GM19468 (cell line): ENCODE measurements at regions not wholly inside any gene's neighbourhood (a gene's known extent, or its start where the extent isn't known, plus 50 kb on each side); places are given as distances from the start of the nearest gene placed in this dataset.
"Not testable (repeated sequence)": the region's sequence is repeated elsewhere in the genome, so short reads cannot be mapped to it uniquely, and the experiment has no call there.

Experiments used
- ATAC-seq: cut with Tn5 transposase; IDR thresholded peaks from one replicate; pipeline ENCODE4 v1.9.1; 2021; ENCODE audit warnings: mild to moderate bottlenecking, moderate library complexity, moderate number of reproducible peaks; ENCODE audit not compliant: unreplicated experiment; ENCODE audit errors: extremely low read depth

DNA sequence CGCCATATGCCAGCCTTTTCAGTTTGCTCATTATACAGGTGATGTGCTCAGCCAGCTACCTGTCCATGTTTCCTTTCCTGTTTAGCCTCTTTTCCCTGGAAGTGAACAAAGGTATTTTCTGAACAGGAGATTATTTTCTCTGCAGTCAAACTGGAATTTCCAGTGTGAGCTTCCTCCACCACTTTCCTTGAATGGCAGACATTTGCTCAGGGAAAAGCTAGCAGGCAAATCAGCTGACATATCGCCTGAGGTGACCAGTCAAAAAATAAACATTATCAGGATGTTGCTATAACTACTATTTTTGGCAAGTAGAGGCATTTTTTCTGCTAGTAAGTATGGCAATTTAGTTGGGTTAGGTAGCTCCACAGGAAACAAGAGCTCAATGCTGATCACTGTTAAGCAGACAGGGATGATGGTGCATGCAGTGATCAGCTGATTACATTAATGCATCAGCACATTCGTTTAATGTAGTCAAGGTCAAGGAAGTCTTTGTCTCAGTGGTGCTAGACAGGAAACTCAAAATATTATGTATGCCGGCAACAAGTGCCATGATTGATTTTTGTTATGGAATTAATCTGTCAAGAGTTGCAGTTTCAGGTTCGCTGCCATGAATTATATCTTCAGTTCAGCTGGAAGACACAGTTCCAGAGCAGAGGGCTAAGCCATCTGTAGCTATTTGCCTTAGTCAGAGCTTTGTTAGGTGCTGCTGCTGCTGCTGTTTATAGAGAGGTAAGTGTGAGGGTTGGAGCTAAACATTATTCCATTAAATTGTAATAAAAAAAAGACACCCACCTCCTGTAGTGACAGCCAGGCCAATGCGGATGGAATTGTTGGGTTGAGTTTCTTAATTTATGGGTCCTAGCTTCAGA lies 179.7 kb upstream of the ST6GALNAC5 start:
- ATAC-seq = no peak

DNA sequence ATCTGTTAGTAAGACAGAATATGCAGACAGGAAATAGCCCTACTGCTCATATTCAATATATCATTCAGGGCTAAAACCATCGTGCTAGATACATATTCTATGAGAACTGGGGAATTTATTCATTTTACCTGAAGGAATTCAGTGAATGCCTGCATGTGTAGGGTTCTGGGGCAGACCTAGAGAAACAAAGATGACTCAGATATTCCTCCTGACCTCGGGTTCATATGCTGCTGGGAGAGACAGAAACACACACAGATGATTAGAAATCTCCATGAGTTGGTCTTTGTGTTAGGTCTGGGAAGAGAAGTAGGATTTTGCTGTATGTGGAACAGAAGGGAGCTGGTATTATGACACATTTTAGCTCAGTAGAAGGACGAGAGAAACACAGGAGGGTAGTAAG lies 176.5 kb upstream of the ST6GALNAC5 start:
- no peak for ATAC-seq

DNA sequence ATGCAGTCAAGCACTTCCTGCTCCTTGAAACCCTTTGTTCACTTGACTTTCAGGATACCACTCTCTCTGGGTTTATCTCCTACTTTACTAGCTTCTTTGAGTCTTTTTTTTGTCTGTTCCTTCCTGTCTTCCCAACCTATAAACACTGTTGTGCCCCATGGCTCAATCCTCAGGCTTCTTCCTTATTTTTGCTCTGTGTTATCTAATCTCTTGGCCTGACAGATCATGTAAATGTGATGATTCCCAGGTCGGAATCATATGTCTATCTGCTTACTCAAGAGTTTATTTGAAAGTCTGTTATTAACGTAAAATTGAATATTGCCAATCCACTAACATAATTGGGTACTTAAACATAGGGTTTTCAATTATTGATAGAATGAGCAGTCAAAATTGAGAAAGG lies 171.7 kb upstream of the ST6GALNAC5 start:
- ATAC-seq = no peak

DNA sequence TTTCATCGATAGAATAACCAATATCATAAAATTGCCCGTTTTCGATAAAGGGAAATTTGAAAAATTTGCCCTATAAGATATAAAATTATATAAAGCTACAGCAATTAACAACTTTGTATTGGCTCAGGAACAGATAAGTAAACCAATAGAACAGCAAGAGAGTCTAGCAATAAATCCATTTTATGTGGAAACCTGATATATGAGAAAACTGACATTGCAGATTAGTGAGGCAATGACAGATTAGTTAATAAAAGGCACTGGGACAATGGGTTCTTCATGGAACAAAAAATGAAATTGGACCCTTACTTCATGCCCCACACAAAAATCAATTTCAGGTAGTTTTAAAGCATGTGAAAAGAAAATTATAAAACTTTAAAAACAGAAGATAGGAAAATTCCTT lies 169.9 kb upstream of the ST6GALNAC5 start:
- ATAC-seq = no peak

DNA sequence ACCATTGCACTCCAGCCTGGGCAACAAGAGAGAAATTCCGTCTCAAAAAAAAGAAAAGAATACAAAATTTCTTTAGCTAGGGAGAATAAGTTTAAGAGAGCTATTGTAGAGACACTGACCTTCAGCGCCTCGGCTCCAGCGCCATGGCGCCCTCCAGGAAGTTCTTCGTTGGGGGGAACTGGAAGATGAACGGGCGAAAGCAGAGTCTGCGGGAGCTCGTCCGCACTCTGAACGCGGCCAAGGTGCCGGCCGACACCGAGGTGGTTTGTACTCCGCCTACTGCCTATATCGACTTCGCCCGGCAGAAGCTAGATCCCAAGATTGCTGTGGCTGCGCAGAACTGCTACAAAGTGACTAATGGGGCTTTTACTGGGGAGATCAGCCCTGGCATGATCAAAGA lies 167.6 kb upstream of the ST6GALNAC5 start:
- not testable (repeated sequence) for ATAC-seq

DNA sequence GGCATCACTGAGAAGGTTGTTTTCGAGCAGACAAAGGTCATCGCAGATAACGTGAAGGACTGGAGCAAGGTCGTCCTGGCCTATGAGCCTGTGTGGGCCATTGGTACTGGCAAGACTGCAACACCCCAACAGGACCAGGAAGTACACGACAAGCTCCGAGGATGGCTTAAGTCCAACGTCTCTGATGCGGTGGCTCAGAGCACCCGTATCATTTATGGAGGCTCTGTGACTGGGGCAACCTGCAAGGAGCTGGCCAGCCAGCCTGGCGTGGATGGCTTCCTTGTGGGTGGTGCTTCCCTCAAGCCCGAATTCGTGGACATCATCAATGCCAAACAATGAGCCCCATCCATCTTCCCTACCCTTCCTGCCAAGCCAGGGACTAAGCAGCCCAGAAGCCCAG lies 167.1 kb upstream of the ST6GALNAC5 start:
- ATAC-seq = not testable (repeated sequence)

DNA sequence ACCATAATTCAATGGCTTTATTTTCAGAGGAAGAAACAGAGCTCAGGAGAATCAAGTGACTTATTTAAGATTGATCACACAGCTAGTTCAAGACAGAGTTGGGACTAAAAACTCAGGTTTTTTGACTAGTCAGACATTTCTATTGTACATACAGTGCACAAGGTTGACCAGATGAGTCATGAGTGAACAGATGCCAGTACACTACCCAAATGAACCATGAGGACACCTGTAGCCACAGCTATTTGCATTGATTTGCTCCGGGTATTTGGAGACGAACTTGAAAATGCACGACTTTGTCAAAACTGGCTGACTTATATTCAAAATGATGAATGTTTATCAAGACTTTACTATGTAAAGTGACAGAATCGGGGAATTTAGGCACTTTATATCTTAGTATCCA lies 161.7 kb upstream of the ST6GALNAC5 start:
- no peak for ATAC-seq

DNA sequence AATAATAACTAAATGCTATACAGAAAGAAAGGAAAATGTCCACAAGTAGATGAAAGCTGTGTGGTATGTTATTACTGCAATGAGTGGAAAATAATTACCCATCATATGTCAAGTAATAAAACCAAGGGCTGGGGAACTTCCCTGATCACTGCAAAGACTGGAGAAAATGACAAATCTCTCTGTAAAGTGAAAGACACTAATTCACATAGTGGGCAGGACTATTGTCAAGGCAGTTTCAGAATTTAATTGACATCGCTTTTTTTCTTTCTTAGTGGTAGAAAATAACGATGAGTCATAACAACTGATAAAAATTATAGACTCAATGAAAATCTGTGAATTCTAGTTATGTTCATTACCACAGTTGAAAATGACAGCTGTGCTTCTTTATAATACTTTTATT lies 153.7 kb upstream of the ST6GALNAC5 start:
- ATAC-seq = peak; percentile 8

DNA sequence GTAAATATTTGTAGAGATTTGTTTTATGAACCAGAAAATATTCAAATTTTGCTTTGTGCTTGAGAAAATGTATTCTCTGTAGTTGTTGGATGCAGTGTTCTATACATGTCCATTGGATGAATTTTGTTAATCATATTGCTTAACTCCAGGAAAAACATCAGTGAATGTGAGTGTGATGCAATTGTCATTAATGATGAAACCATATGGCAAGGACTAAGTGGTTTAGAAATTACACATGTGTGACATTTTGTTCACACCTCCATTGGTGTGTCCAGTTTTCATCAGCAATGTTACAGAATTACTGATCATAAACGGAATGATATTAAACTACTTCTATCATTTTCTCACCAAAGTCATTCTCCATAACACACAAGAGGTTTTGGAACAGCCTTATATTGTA lies 151.8 kb upstream of the ST6GALNAC5 start:
- no peak for ATAC-seq

DNA sequence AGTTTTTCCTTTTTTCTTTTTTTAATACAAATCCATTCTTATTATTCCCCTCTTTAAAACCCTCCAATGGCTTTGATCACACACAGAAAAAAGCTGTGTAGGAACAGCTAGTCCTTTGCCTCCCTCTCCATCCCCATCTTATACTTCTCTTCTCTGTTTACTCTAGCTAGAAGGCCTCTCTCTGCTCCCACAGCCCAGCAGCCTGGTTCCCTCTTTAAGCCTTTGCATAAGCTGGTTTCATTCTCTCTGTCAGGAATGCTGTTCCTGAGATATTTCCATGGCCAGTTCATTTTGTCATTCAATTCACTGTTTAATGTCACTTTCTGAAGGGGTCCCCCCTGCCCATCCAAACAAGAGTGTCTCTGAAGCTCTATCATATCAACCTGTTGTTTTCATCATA lies 143.3 kb upstream of the ST6GALNAC5 start:
- no peak for ATAC-seq

DNA sequence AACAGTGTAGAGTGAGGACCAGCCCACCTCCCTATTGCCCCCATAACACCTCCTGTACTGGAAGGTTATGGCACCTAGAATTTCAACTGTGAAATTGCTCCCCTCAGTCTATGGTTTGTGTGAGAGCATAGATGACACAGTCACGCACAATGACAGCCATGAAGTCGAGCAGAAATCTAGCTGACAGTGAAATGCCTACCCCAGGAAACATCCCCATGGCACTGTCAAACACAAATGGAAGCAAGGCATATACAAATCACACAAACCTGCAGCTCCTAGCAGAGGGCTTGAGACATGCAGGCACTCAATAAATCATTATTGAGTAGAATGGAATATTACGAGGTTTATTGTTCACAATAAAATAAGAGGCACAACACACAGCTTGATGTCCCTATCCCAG lies 142.5 kb upstream of the ST6GALNAC5 start:
- ATAC-seq = no peak

DNA sequence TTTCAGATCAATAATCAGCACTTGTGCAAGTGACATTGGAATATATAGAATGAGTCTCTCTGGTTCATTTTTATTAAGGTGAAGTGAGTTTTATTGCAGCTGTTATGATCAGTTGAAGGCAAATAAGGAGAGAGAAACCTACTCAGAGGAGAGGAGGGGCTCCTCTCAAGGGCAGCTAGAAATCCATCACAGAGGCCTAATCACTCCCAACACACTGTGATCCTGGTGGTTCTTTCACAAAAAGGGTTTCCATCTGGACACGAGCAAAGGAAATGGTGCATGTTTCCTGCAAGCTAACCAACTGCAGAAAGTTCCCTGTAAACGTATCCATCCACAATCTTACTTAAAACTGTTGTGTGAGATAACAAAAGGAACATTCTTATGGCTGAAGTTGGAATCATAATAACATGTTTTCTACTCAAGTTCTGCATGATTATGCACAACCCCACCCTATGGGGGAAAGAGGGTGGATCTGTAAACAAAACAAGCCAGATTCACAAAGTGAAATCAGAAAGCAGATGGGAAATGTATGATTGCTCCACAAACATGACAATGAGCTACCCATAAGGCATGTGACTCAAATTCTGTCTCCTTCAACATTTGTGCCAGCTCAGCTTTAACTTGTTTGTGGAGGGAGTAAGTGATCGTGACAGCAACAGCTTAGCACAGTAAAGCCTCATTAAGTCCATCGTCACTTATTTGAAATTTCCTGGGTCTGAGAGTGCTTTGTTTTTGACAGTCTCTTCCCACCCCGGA lies 141.2 kb upstream of the ST6GALNAC5 start:
- ATAC-seq = no peak

DNA sequence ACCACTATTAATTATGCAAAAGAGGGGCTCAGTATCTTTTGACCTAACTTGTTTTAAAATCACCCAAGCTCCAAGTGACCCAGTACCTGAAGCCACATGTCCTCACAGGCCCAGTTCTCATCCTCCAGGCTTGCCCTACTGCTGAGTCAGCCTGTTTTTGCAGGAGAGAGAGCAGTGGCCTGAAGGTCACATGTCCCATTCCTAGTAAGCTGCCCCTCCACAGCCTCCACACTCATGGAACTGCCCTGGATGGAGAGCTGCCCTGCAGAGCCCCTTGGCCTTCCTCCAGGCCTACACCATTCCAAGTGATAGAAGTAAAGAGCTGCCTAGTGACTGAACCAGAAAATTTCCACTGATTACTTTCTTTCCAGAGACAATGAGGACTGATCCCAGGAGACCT lies 139.8 kb upstream of the ST6GALNAC5 start:
- no peak for ATAC-seq

DNA sequence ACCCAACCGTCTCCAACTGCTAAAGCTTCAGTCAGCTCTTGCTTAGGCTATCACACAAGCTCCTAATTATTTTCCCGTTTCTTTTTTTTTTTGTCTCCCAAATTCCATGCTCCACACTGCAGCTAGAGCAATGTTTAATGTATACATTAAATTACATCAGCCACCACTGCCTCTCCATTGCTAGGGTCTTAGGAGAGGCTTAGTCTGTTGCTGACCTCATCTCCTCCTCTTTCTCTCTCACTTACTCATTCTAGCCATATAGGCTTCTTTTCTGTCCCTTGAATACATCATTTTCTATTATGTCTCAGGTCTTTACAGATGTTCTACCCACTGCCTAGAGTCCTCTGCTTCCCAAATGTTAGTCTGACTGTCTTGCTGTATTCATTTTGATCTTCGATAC lies 138.1 kb upstream of the ST6GALNAC5 start:
- ATAC-seq = no peak

DNA sequence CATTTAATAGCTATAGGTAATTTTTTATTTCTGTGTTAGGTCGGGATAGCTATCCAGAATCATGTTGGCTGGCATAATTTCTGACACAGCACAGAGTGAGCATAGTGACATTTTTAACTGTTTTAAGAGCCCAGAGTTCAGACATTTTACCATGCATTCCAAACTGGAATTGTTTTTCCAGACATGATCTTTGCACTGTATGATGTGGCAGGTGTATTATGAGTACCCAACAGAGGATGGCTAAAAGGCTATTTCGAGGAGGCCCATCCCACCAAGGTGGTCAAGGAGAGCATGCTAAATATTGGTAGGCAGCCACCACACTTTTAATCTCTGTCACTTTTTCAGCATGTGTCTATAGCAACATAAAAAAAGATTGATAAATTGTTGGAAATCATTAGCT lies 137.3 kb upstream of the ST6GALNAC5 start:
- ATAC-seq = no peak

DNA sequence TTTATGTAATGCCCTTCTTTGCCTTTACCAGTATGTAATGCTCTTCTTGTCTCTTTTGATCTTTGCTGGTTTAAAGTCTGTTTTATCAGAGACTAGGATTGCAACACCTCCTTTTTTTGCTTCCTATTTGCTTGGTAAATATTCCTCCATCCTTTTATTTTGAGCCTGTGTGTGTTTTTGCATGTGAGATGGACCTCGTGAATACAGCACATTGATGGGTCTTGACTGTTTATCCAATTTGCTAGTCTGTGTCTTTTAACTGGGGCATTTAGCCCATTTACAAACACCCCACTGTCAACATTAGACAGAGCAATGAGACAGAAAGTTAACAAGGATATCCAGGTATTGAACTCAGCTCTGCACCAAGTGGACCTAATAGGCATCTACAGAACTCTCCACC lies 128.9 kb upstream of the ST6GALNAC5 start:
- not testable (repeated sequence) for ATAC-seq

DNA sequence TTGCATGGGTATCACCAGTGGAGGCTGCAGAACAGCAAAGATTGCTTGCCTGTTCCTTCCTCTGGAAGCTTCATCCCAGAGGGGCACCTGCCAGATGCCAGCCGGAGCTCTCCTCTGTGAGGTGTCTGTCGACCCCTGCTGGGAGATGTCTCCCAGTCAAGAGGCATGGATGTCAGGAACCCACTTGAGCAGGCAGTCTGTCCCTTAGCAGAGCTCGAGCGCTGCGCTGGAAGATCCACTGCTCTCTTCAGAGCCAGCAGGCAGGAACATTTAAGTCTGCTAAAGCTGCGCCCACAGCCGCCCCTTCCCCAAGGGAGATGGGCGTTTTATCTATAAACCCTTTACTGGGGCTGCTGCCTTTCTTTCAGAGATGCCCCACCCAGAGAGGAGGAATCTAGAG lies 126.3 kb upstream of the ST6GALNAC5 start:
- ATAC-seq = not testable (repeated sequence)

DNA sequence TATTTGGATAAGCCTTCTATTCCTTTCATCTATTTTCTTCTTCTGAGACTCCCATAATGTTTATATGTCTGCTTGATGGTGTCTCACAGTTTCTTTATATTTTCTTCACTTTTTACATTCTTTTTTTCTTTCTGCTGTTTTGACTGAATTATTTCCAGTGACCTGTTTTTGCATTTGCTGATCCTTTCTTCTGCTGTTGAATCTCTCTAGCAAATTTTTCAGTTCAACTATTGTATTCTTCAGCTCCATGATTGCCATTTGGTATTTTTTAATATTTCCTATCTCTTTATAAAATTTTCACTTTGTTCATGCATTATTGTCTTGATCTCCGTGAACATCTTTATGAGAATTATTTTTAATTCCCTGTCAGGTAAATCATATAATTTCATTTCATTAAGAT lies 122.3 kb upstream of the ST6GALNAC5 start:
- ATAC-seq = no peak

DNA sequence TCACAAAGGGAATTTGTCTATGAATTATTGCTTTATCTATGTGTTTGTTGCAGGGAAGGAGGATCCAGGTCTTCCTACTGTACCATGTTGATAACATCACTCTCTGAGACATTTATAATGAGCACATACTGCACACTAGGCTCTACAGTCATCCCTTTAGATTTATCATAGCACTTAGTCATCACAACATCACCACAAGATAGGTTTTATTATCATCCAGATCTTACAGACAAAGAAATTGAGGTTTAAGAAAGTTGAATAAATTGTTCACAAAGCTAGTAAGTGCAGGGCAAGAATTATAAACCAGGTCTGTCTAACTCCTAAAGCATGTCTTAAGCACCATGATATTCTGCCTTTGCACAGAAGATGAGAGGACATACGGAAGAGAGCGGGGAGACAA lies 121.1 kb upstream of the ST6GALNAC5 start:
- no peak for ATAC-seq

DNA sequence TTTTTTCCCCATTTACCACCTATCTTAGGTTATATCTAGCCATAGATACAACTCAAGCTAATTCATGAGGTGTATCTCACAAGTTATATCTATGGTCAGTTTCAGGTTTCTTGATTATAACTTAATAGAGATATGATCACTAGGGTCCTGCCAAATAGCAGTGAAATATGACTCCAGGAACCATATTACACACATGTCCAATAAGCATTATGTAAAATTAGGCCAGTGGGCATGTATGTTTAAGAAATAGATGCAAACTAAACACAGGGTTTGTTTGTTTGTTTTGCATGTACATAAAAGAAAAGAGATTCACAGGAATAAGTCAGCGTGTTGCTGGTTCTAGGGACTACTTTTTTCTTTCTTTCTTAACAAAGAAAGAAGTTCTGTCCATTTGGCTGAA lies 112.5 kb upstream of the ST6GALNAC5 start:
- no peak for ATAC-seq

DNA sequence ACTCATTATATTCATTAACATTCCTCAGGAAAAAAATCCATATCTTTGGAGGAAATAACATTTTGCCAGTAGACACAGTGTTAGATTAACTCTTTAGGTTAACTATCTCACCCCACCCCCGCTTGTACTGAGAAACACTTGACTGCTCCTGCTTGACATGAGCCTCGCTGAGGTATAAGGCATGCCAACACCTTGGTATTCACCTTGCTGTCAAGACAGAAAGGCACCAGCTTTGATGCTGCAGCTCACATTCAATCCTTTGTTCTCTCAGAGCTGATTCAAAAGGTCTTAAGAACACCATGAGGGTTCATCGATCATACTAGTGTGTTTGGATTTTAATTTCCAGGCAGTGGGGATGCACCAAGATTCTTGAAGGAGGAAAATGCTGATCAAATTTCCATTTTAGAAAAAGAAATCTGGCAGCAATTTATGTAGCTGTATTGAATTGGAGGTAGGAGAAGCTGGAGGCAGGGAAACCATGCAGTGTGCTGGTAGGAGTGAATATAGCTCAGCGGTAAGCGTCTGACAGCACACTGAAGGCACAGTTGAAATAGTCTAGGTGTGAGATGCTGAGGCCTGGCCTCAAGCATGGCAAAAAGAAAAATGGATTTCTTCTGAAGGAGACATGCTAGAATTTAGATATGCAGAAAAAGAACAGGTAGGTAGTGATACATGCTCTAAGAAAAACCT lies 108.0 kb upstream of the ST6GALNAC5 start:
- ATAC-seq = no peak
